T follicular helper cell (primary cell): ENCODE measurements at regions not wholly inside any gene's neighbourhood (a gene's known extent, or its start where the extent isn't known, plus 50 kb on each side); places are given as distances from the start of the nearest gene placed in this dataset.

Experiments
- DNase-seq: peaks from one replicate; pipeline ENCODE4 v3.0.0-alpha.2; 2020; ENCODE audit warnings: low read depth

DNA sequence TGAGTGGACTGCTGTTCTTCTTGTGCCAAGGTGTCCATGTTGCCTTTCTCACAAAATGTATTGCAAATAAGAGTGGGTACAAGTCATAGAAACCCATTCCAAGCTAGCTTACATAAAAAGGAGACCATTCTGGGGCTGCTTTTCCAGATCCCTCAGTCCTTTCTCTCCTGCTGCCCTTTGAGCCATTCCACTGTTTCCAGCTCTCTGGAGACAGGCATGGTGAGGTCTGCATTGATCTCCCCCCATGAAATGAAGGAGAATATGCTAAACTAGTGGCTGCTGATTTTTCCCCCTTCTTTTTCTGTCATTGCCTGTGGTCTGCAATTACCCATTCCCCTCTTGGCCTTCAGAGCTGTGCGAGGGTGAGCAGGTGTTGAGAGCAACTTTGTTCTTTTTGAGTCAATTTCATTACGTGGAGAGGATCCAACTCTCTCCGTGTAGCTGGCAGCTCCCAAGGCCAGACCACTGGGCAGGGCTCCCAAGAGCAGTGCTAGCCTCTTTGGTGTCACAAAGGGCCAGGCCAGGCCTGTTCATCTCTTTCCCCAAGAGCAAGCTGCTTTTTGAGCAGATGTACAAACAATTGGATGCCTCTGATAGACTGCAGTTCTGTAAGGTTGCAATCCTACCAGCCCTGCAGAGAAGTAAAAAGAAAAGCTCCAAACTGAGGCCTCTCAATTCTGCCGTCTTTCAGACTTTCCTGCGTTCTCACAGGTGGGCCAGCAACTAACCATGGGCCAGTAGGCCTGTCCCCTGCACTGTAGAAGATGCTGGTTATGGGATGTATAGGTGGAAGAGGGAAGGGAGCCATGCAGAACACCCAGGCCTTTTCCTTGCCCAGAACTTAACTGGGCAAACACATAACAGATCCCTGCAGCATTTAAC is 96.1 kb upstream of the ARMC2 start:
- no peak for DNase-seq

DNA sequence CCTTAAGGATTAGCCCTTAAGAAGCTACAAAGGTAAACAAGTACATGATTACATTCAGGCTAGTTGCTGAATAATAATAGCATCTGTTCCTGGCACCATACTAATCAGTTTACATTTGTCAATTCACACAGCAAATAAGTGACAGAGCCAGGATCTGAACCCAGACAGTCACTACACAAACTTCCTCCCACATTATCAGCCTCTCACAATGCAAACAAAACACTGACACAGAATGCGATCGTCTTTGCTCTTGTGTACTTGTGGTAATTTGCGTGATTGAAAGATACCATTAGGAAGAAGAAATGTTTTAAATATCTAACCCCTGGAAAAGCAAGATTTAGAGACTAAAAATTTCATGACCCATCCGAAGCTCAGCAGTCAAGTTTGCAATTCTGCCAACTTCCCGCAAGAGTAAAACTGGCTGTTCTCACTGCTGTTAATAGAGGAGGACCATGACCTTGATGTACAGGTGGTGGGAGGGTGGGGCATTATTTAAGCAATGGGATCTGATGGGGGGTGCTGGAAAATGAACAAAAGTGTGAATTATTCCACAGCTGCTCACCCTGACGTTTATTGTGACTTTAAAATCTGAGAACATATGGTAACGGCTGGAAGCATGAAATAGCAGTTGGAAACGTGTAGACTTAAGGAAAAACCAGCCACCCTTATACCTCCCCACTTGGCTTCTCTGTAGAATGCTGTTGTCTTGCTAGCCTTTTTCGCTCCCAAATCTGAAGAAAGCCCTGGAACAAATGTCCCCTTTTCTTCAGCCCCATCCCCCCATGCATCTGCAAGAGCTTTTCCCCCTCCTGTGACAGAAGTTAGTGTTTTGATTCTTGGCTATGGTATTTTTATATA is 95.3 kb upstream of the ARMC2 start:
- DNase-seq: no peak

DNA sequence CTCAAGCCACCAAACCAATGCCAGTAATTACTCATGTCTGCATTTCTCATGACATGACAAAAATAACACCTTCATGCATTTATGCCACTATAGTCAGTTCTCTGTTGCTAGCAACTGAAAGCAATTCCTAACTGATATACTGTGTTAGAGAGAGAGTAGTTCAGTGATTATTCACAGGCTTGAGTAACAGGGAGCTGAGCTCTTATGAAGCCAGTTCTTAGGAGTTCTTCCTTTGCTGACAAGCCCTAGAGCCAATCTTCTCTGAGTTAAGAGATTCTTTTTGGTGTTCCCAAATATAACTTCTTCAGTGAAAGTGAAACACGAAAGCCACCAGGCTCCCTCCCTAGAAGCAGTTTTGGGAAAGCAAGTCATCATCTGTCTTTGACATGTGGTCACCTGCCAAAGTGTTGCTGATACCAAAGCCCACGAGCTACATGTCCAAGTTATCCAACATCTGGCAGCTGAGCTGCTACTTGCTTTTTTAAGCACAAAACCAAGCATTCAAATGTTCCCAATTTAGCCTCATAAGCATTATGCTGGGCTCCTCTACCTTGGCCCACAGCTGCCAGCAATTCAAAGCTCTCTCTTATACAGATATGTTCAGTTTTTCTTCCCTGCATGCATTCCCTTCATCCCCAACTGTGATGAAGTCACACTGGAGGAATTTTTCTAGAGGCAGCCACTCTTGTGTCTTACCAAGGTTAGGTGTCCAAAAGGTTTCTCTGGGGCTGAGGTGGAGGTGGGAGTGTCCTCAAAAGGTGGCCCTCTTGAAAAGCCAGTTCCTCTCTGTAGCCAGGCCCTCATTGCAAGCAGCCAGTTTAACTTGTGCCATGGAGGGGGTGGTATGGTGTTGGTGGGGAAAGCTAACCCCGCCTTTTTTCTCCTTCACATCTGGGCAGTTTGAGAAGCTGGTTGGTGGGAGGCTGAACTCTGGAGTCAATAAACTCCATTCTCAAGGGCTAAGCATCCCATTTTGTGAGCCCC is 92.7 kb upstream of the ARMC2 start:
- no peak for DNase-seq

DNA sequence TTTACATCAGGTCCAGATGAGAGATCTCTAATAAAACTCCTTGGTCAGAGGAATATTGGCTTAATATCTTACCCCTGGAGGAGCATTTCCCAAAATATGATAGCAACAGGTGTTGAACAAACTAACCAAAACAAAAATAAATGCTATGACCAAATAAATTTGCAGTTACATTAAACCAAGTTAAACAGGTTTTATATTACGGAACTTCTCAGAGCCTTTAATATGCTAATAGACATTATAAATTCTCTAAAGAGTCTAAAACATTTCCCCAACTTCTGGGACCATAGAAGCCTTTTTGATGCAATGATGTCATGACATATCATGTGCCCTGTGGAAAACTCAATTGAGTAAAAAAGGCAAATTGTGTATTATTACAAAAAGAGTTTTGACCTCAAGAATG is 90.9 kb upstream of the ARMC2 start:
- no peak for DNase-seq

DNA sequence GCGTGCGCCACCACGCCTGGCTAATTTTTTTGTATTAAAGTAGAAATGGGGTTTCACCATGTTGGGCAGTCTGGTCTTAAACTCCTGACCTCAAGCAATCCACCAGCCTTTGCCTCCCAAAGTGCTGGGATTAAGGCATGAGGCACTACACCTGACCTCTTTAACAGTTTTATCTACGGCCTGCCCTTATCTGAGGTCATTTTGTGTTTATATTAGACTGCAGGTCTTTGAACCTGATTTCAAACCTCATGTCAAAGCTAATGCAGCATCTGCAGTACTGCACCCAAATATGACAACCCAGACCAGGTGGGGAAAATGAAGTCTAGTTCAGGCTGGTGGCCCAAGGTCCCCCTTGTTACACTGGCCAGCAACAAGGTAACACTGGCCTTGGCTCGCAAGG is 89.3 kb upstream of the ARMC2 start:
- DNase-seq: no peak

DNA sequence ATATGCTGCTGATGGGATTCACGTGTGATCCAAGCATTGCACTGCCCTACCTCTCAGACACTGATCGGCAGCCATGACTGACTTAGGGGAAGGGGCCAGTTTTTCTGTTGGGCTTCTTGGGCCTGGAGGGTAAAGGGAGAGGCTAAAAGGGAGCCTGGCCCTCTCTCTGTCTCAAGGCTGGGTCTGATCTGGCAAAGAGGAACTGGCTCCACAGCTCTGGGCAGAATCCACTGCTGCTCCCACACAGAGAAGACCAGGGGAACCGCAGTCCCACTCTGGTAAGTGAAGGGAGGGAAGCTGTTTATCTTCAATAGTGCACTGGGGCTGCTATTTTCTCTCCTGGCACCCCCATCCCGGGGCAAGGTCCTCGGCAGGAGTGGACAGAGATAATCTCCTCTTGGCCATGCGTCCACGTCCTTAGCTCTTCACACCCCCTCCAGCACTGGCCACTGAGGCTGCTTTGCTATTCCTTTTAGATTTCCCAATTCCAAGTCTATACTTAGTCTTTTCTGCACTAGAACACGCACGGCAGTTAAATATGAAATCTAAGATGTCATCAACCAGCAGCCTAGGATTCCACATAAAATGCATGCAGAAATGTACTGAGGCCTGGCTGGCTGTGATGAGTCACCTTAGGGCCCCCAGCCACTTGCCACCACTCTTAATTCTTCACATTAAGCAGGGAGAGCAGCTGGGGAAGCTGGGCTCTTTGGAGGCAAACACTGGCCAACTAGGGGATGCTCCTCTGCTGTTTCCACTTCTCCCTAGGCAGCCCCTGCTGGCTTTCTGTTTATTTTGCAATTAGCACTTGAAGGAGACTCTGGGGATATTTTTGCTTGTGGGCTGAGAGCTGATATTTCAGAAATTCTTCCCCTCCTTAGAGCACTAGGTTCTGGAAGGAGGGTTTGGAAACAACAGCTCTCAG is 87.8 kb upstream of the ARMC2 start:
- DNase-seq: no peak

DNA sequence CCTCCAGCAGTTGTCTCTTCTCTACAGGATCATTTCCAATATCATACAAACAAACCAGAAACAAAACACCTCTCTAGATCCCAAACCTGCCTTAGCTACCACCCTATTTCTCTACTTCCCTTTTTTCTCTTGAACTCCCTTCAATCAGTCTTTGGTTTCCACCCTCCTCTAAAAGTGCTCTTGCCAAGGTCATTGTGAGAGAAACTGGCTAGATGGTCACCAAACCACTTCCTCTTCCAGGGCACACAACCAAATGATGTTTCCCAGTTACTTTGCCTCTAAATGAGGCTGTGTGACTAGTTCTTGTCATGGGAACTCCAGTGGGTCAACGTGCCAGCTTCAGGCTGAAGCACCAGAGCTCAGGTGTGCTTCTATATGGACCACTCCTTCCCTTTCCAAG is 85.8 kb upstream of the ARMC2 start:
- DNase-seq: no peak

DNA sequence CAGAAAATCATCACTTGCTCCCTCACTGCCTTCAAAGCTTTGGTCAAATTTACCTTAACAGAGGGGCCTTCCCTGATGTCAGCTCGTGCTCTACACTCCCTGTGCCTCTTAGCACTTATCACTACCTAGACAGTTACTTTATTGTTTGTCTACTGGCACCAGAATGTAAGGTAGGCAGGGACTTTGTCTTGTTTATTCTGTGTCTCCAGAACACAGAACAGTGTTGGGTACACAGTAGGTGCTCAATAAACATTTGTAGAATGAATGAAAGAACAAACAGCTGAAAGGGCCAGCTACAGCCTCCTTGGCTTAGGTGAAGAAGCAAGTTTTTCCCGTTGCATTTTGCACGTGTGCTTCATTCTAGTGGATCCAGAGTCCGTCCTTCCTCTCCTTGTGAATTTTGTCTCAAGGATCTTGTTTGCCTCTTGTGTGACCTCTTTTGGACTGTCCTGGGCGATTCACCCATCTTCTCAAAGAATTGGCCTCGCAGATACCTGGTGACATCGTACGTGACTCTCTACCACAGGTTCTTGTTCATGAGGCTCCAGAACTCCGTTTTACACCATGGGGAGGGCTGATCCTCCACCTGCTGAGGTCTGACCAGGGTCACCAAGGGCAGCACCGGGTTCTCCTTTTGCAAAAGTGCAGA is 84.2 kb upstream of the ARMC2 start:
- DNase-seq: no peak

DNA sequence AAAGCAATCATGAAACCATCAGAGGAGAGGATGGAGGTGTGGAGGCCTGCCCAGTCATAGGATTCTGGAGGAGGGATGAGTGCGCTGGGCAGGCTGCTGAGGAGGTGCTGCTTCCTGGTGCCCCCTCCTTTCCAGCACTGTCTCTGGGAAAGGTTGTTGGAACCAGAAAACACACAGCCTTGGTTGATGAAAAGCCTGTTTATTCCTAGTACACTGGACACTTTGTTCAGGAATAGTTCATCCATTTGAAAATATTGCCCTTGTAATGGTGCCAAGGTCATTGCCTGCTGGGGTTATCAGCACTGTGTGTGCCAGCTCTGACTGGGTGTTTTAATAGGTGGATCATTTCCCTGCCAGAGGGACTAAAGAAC is 83.7 kb upstream of the ARMC2 start:
- DNase-seq: no peak

DNA sequence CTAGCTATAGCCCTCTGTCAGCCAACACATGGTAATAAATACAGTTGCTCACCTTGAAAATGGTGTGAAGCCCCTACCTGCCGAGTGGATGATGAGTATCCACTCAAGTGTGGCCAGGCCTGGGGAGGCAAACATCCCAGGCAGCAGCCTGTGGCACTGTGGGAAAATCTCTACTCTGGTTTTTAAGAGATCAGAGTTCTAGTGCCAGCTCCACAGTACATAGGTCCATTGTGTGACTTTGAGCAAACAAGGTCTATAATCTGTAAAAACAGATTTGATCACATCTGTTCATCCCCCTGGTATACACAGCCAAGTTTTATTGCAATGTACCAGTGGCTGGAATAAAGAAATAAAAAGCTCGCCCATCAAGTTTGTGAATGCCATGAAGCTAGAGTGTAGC is 82.7 kb upstream of the ARMC2 start:
- no peak for DNase-seq

DNA sequence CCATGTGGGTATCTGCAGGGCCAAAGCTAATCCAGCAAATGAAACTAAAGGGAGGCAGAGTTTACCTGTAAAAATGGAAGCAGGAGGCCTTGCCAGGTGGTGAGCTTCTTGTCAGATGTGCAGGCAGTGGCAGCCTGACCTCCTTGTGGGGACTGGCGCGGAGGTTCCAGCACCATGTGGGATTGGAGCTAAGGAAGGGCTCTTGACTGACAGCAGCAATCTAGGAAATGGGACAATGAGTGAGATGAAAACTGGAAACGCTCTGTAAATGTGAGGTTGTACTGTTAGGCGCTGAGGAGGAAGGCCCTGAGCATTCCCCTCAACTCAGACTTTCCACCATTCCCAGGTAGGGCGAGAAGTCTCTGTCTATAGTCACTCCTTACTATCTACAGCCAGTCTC is 81.8 kb upstream of the ARMC2 start:
- DNase-seq: no peak

DNA sequence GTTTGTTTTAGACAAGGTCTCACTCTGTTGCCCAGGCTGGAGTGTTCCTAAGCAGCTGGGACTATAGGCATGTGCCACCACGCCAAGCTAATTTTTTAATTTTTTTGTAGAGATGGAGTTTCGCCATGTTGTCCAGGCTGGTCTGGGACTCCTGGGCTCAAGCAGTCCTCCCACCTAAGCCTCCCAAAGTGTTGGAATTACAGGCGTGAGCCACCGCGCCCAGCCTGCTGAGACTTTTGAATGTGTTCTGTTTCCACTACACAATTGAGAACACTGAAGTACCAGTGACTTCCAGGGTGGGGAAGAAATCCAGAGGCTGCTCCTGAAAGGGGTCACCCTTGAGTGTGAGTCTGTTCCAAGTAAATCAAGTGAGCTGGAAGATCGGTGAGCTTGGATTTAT is 81.3 kb upstream of the ARMC2 start:
- DNase-seq: no peak

DNA sequence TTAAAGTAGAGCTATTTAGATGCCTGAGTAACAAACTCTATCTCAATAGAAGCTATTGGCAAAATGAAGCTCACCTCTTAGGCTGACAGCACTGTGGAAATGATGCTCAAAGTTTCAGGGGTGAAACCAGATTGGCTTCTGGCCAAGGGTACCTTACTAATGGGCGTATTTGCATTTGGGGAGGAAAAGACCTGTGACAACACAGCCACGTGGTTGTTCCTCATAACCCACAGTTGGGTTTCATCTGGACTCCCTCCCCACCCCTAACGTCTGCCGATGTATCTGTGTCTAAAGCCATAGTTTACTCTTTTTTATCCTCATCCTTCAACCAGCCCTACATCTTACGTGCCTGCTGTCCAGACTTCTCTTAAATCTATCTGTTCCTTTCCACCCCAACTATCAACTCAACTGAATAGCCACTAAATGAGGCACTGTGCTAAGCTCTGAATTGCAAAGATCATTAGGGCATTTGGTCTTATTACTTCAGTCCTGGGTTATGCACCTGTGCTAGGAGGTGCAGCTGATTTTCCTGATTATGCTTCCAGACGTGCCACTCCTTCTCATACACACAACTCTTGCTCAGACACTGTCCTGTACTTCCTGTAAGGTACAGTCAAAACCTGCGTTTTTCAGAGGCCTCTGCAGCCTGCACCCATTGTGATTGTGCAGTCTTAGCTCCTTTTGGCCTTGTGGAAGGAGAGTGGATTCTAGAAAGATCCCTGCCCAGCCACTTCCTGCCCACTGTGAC is 80.6 kb upstream of the ARMC2 start:
- DNase-seq: no peak

DNA sequence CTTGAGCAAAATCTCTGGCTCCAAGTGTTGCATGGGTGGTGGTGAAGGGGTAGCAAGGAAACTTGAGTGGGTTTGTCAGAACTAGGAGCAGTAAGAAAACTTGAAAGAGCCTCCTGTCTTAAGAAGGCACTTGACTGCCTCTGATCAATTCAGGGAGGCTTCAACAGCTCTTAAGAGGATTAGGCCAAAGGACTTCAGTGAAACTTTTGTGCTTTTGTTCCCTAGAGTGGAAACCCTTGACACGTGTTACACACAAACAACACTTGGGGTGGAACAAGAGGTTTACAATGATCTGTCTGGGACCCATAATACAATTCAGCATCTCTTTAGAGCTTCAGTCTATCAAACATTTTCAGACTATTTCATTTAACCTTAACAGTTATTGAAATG is 80.1 kb upstream of the ARMC2 start:
- no peak for DNase-seq

DNA sequence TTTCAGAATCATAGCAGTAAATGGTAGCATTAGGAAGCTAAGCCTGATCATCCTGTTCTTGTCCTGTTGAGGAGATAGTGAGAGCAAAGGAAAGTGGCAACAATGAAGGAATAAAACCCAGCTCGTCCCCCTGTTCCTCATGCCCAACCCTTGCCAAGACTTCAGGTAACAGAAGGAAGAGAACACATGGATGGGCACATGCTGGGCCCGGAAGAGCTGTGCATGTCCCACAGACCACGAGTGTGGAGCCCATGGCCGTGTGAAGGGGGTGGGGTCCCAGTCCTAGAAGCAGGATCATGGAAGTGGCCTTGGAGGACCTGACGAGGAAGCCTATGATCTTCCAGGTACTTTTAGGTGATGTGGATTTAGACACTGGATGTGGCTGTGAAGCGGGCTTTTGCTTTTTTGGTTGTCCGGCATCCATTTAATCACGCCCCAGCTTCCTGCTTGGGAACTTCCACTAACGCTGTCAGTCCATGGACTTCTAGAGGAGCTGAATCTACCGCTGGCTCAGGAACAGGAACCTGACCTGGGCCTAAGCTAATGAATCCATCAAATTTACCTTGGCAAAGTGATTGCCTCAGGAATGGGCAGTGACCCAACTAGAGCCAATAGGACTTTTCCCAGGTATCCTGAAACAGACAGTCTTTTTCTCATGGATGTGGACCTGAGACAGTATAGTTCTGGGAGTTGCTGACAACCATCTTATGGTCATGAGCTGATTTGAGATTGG is 79.3 kb upstream of the ARMC2 start:
- no peak for DNase-seq

DNA sequence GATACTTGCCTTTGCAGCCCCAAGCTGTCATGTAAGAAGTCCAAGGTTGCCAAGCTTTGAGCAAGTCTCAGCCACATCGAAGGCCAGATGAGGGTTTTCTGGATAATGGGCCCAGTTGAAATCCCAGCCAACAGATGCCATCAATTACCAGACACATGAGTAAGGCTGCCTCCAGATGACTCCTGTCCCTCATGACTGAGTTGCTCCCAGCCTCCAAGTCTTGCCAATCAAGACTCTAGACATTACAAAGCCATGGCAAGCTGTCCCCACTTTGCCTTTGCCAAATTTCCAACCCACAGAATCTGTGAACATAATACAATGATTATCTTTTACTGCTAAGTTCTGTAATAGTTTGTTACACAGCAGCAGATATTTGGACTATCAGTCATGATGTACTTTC is 76.8 kb upstream of the ARMC2 start:
- no peak for DNase-seq

DNA sequence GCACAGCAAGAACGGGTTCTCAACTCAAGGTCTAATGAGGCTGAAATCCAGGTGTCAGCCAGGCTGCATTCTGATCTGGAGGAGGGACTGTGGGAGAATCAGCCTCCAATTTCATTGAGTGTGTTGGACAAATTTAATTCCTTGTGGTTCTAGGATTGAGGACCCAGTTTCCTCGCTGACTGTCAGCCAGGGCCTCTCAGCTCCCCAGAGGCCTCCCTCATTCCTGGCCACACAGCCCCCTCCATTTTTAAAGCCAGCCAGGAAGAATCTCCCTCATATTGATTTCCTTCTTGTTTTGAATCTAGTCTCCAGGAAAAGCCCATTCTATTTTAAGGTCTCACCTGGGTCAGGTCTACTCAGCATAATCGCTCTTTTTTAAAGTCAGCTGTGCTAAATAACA is 73.7 kb upstream of the ARMC2 start:
- DNase-seq: no peak

DNA sequence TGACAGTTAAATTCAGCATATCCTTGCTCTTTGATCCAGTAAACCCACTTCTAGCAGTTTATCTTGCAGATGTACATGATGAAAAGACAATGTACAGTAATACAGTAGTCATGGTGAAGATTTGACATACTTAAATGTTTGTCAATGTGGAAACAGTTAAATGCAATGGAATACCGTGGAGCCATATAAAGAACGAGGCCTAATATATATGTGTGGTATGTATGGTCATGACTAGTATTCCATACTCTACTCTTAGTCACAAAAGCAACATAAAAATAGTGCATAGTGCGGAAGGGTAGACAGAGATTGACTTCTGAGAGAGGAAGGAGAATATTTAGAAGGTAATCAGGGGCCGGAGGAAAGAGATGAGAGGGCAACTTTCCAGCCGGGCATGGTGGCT is 70.7 kb upstream of the ARMC2 start:
- DNase-seq: no peak
